Panc1 (cell line): ENCODE measurements at regions not wholly inside any gene's neighbourhood (a gene's known extent, or its start where the extent isn't known, plus 50 kb on each side); places are given as distances from the start of the nearest gene placed in this dataset.

Experiments used
- ATAC-seq: fragments of 200-7000 bp; cut with Tn5 transposase; 2 replicates; pipeline ENCODE4 v1.9.1; 2020; ENCODE audit warnings: mild to moderate bottlenecking, moderate library complexity
- BruUV-seq: library from RNA; stranded (reverse); fragments of 400-500 nt; replicated peaks from 2 replicates; lab custom pipeline; 2021; lab: Mats Ljungman, UMichigan
- CTCF ChIA-PET: fragments of 300-600 bp; sonication (Branson Sonifier 250); formaldehyde crosslinking; loops from one replicate; lab custom pipeline; 2022; ENCODE audit warnings: antibody characterized with exemption; lab: Charles Lee
- POLR2A ChIA-PET: fragments of 300-600 bp; sonication (Branson Sonifier 250); formaldehyde crosslinking; loops from one replicate; lab custom pipeline; 2022; ENCODE audit warnings: antibody characterized with exemption; lab: Charles Lee
- DNase-seq: peaks from one replicate; pipeline ENCODE4 v3.0.0-alpha.2; 2010; ENCODE audit warnings: low read depth, low spot score
- H3K27ac ChIP-seq: 2 replicates; pipeline ENCODE4 v1.5.1; 2011; ENCODE audit warnings: mild to moderate bottlenecking, low read length, inconsistent platforms
- H3K27me3 ChIP-seq: fragments of 200-500 bp; sonication (Bioruptor generic); 2 replicates; pipeline ENCODE4 v1.6.0; 2014; ENCODE audit warnings: low read length, inconsistent platforms; ENCODE audit not compliant: control insufficient read depth, insufficient read depth
- H3K36me3 ChIP-seq: fragments of 200-500 bp; sonication (Bioruptor generic); 2 replicates; pipeline ENCODE4 v1.5.1; 2014; ENCODE audit warnings: inconsistent platforms, mild to moderate bottlenecking, low read length, moderate library complexity; ENCODE audit not compliant: control insufficient read depth, insufficient read depth
- H3K4me1 ChIP-seq: 2 replicates; pipeline ENCODE4 v1.5.1; 2011; ENCODE audit warnings: inconsistent platforms, mild to moderate bottlenecking, low read length, moderate library complexity; ENCODE audit not compliant: control insufficient read depth, insufficient read depth
- H3K4me3 ChIP-seq, 2 experiments: 2 replicates each; pipeline ENCODE4 v1.5.1; 2011 to 2012; ENCODE audit warnings: low read depth in 2 of 2, low read length in 2 of 2, mild to moderate bottlenecking in 2 of 2, inconsistent platforms in 1 of 2, moderate library complexity in 1 of 2
- H3K9me3 ChIP-seq: fragments of 200-500 bp; sonication (Bioruptor generic); 2 replicates; pipeline ENCODE4 v1.5.1; 2014; ENCODE audit warnings: low read depth, mild to moderate bottlenecking, inconsistent platforms, low read length, moderate library complexity; ENCODE audit not compliant: control insufficient read depth, insufficient read depth
- POLR2AphosphoS5 ChIP-seq: IDR thresholded peaks from 2 replicates; pipeline ENCODE4 v1.6.1; 2012; ENCODE audit warnings: mild to moderate bottlenecking, low read depth, low read length, moderate library complexity
- SIN3A ChIP-seq: IDR thresholded peaks from 2 replicates; pipeline ENCODE4 v1.6.1; 2012; ENCODE audit warnings: low read depth, mild to moderate bottlenecking, low read length, moderate library complexity, borderline replicate concordance; ENCODE audit not compliant: insufficient read depth
- TCF7L2 ChIP-seq: IDR thresholded peaks from 2 replicates; pipeline ENCODE4 v1.6.1; 2011; ENCODE audit warnings: mild to moderate bottlenecking, low read depth, low read length, inconsistent platforms
- in situ Hi-C: cut with HindIII; loops from 2 replicates; pipeline ENCODE4 v1.10.0; 2016; ENCODE audit warnings: low sequenced_read_pairs, low pct_unique_long_range_greater_than_20kb
- intact Hi-C: fragments of 100-400 bp; cut with micrococcal nuclease; formaldehyde crosslinking; loops from one replicate; pipeline ENCODE4 v1.10.0; 2022; ENCODE audit not compliant: unreplicated experiment
- TF ChIP-seq, protein P1 (sequence below): fragments of 450-650 bp; IDR thresholded peaks from 2 replicates; pipeline ENCODE4 v1.5.1; 2017; ENCODE audit warnings: mild to moderate bottlenecking
- TF ChIP-seq, protein P2 (sequence below), 2 experiments: IDR thresholded peaks; 2 replicates each; pipeline ENCODE4 v1.6.1; 2011 to 2012; ENCODE audit warnings: low read depth in 2 of 2, control low read depth in 1 of 2, low read length in 1 of 2, mild to moderate bottlenecking in 1 of 2, moderate library complexity in 1 of 2; ENCODE audit not compliant: insufficient read depth in 1 of 2

DNA sequence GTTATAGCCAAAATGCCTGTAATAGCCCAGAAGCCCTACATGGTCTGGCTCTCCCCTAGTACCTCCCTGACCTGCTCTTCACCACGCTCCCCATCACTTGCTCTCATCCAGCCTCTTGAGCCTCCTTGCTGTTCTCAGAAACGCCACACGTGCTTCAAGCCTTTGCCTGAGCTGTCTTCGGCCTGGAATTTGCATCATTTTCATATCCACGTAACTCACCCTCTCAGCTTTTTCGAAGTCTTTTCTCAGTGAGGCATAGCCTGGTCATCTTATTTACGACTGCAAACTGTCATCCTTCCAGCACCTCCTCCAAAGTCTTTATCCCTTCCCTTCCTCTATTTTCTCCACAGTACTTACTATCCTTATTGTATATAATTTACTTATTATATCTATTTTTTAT lies 151.0 kb upstream of the AHR start:
- DNase-seq (no peak), ATAC-seq (no peak)
- TF ChIP-seq, protein P1, sequence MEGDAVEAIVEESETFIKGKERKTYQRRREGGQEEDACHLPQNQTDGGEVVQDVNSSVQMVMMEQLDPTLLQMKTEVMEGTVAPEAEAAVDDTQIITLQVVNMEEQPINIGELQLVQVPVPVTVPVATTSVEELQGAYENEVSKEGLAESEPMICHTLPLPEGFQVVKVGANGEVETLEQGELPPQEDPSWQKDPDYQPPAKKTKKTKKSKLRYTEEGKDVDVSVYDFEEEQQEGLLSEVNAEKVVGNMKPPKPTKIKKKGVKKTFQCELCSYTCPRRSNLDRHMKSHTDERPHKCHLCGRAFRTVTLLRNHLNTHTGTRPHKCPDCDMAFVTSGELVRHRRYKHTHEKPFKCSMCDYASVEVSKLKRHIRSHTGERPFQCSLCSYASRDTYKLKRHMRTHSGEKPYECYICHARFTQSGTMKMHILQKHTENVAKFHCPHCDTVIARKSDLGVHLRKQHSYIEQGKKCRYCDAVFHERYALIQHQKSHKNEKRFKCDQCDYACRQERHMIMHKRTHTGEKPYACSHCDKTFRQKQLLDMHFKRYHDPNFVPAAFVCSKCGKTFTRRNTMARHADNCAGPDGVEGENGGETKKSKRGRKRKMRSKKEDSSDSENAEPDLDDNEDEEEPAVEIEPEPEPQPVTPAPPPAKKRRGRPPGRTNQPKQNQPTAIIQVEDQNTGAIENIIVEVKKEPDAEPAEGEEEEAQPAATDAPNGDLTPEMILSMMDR, result no peak
- TF ChIP-seq TCF7L2 (no peak), SIN3A (no peak), POLR2AphosphoS5 (no peak)
- TF ChIP-seq, protein P2, sequence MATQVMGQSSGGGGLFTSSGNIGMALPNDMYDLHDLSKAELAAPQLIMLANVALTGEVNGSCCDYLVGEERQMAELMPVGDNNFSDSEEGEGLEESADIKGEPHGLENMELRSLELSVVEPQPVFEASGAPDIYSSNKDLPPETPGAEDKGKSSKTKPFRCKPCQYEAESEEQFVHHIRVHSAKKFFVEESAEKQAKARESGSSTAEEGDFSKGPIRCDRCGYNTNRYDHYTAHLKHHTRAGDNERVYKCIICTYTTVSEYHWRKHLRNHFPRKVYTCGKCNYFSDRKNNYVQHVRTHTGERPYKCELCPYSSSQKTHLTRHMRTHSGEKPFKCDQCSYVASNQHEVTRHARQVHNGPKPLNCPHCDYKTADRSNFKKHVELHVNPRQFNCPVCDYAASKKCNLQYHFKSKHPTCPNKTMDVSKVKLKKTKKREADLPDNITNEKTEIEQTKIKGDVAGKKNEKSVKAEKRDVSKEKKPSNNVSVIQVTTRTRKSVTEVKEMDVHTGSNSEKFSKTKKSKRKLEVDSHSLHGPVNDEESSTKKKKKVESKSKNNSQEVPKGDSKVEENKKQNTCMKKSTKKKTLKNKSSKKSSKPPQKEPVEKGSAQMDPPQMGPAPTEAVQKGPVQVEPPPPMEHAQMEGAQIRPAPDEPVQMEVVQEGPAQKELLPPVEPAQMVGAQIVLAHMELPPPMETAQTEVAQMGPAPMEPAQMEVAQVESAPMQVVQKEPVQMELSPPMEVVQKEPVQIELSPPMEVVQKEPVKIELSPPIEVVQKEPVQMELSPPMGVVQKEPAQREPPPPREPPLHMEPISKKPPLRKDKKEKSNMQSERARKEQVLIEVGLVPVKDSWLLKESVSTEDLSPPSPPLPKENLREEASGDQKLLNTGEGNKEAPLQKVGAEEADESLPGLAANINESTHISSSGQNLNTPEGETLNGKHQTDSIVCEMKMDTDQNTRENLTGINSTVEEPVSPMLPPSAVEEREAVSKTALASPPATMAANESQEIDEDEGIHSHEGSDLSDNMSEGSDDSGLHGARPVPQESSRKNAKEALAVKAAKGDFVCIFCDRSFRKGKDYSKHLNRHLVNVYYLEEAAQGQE (IDR thresholded peaks at IDR 0.05; ENCODE audit: insufficient read depth in 1 of 2, low read depth in 2 of 2, low read length in 1 of 2), result no peak
- intact Hi-C loops, result no loop called here
- no TSS peak for BruUV-seq
- H3K36me3 ChIP-seq, result no peaks in the 10 kb centered on the region
- H3K4me1 ChIP-seq, result no peaks in the 10 kb centered on the region
- H3K27me3 ChIP-seq, result no peaks in the 10 kb centered on the region
- H3K27ac ChIP-seq, result no peak overlapping the region
- CTCF ChIA-PET, result no interaction called here
- H3K4me3 ChIP-seq, result no peak overlapping the region
- in situ Hi-C loops, result no loop called here
- POLR2A ChIA-PET, result interaction anchor here (0.5 kb wide), 1 partner anchor 151 kb away, joined by 3 read pairs; no protein-coding TSS in a partner anchor
- H3K9me3 ChIP-seq, result no peaks in the 10 kb centered on the region

DNA sequence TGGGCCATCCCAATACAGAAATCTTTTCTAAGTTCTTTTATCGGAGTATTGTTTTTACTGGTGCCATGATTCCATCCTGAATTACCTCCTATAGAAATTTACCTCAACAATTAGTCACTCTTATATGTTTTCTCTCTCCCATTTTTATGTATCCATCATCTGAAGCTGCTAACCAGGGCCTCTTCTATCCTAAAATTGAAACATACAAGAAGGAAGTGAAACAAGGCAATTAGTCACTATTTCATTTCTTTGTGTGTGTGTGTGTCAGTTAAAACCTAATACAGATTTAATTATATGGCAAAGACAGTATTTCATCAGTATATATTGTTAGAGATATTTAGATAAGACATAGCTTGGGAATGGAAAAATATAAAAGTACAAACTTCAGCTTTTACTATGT lies 148.4 kb upstream of the AHR start:
- in situ Hi-C loops (no loop called here), intact Hi-C loops (no loop called here)
- no peaks in the 10 kb centered on the region for H3K4me1 ChIP-seq
- H3K9me3 ChIP-seq, result no peaks in the 10 kb centered on the region
- POLR2A ChIA-PET, result no interaction called here
- no peaks in the 10 kb centered on the region for H3K27me3 ChIP-seq
- no peak overlapping the region for H3K4me3 ChIP-seq
- DNase-seq (no peak), ATAC-seq (no peak)
- no peaks in the 10 kb centered on the region for H3K36me3 ChIP-seq
- CTCF ChIA-PET, result no interaction called here
- H3K27ac ChIP-seq, result no peak overlapping the region
- TF ChIP-seq TCF7L2, result no peak
- no peak for TF ChIP-seq SIN3A
- no peak for TF ChIP-seq POLR2AphosphoS5
- TF ChIP-seq, protein P1, result no peak
- BruUV-seq, result no TSS peak
